VCaP (cell line): ENCODE measurements at regions not wholly inside any gene's neighbourhood (a gene's known extent, or its start where the extent isn't known, plus 50 kb on each side); places are given as distances from the start of the nearest gene placed in this dataset.

Experiments used
- H3K27ac ChIP-seq: fragments of 450-650 bp; 2 replicates; pipeline ENCODE4 v1.5.1; 2017
- TF ChIP-seq, protein P1 (sequence below): fragments of 450-650 bp; conservative IDR thresholded peaks from 2 replicates; pipeline ENCODE4 v1.5.1; 2017; ENCODE audit warnings: mild to moderate bottlenecking, moderate library complexity

DNA sequence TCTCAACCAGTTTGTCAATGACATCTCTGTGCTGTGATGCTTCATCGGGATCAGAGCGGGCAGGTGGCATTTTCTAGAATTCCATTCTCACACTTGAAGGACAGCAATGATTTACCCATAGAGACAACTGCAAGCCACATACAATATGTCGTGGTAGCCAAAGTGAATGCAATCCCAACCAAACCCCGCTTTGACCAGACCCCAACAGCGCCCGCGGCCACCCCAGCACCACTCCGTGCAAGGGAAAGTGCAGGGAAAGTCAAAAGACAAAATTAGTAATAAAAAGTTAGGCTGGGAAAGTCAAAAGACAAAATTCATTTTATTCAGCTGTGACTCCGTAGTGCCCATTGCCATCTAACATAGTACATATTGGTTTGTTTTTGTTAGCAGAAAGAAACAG lies 88.8 kb upstream of the EYA2 start:
- H3K27ac ChIP-seq, result no peak overlapping the region
- TF ChIP-seq, protein P1, sequence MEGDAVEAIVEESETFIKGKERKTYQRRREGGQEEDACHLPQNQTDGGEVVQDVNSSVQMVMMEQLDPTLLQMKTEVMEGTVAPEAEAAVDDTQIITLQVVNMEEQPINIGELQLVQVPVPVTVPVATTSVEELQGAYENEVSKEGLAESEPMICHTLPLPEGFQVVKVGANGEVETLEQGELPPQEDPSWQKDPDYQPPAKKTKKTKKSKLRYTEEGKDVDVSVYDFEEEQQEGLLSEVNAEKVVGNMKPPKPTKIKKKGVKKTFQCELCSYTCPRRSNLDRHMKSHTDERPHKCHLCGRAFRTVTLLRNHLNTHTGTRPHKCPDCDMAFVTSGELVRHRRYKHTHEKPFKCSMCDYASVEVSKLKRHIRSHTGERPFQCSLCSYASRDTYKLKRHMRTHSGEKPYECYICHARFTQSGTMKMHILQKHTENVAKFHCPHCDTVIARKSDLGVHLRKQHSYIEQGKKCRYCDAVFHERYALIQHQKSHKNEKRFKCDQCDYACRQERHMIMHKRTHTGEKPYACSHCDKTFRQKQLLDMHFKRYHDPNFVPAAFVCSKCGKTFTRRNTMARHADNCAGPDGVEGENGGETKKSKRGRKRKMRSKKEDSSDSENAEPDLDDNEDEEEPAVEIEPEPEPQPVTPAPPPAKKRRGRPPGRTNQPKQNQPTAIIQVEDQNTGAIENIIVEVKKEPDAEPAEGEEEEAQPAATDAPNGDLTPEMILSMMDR, result no peak

DNA sequence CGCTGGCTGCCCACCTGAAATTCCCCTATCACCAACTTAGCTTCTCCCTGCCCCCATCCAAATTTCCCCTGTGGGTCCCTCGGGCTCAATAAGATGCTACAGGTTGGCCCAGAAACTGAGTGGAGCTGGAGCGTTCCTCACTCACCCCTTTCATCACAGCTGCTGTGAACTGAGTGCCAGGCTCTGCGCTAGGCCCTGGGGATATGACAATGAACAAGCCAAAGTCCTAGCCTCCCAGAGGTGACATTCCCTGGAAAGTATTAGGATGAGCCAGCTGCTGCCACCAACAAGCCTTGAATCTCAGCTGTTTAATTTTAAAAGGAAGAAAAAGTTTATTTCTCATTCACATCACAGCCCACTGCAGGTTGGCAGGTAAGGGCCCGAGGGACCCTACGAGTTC lies 86.6 kb upstream of the EYA2 start:
- H3K27ac ChIP-seq, result peak overlapping the region; percentile 68
- TF ChIP-seq, protein P1, result no peak

DNA sequence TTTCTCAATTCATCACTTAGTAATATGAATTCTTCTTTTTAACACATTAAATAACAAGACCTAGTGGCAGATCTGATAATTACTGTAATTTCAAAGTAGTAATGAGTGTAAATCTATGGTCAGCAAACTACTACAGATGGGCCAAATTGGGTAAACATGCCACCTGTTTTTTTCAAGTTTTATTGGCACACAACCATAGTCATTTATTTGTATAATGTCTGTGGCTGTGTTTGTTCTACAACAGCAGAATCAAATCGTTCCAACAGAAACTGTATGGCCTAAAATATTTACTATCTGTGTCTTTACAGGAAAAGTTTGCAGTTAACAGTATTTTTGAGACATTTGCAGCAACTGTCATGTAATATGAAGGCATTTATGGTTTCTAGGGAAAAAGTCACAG lies 86.1 kb upstream of the EYA2 start:
- TF ChIP-seq, protein P1, result no peak
- H3K27ac ChIP-seq, result peak overlapping the region; percentile 68

DNA sequence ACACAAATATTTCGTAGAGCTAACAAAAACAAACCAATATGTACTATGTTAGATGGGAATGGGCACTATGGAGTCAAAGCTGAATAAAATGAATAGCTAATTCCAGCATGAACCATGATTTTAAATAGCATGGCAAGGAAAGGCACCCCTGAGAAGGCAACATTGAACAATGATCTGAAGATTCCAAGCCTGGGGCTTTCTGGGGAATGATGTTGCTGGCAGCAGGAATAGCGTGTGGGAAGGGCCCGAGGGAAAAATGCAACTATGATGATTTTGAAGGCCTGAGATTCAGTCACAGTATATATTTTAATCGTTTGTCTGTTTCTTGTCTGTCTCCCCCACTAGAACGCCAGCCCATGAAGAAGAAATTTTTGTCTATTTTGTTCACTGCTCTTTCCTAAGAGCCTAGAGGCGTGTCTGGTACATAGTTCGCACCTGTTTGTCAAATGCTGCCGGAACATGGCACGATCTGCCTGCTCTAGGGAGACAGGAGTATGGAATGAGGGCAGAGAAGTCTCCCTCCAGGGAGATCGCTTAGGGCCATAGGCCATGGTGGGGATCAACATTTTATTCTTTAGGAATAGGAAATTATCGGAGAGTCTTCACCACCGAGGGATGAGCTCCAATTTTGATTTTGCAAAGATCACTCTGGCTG lies 84.8 kb upstream of the EYA2 start:
- peak overlapping the region; percentile 68 for H3K27ac ChIP-seq
- TF ChIP-seq, protein P1, result no peak

DNA sequence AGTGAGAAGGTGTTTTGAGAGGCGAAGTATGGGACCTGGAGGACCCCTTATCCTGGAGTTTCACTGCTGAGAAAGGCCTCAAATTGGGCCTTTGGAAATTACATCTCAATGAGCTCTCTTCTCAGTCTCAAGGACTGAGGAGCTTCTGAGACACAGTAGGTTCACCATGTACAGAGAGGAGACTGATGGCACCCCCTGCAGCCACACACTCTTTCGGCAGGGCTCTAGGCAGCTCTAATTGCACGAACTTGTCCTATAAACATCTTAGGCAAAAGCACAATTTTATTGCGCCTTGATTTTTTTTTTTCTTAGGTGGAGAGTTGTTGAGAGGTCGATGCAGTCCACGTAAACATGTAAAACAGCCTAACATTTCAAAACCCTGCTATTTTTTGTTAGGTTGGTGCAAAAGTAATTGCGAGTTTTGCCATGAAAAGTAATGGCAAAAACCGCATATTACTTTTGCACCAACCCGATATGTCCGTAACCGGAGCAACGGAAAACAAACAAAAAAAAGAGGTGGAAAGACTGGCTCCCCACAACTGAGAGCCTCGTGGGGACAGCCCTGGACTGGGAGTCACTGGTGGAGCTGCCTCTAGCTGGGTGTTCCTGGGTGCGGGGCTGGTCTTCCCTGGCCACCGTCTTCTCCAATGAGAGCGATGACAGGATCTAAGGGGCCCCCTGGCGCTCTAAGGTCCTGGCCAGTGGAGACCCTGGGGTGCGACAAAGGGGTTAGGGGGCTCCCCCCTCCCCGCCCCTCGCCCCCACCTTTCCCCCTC lies 84.0 kb upstream of the EYA2 start:
- TF ChIP-seq, protein P1, result 0 out of 2 replicates have a peak, but pooled peaks have one; percentile 10
- no peak overlapping the region; the same call in 1 of the 2 replicates for H3K27ac ChIP-seq

DNA sequence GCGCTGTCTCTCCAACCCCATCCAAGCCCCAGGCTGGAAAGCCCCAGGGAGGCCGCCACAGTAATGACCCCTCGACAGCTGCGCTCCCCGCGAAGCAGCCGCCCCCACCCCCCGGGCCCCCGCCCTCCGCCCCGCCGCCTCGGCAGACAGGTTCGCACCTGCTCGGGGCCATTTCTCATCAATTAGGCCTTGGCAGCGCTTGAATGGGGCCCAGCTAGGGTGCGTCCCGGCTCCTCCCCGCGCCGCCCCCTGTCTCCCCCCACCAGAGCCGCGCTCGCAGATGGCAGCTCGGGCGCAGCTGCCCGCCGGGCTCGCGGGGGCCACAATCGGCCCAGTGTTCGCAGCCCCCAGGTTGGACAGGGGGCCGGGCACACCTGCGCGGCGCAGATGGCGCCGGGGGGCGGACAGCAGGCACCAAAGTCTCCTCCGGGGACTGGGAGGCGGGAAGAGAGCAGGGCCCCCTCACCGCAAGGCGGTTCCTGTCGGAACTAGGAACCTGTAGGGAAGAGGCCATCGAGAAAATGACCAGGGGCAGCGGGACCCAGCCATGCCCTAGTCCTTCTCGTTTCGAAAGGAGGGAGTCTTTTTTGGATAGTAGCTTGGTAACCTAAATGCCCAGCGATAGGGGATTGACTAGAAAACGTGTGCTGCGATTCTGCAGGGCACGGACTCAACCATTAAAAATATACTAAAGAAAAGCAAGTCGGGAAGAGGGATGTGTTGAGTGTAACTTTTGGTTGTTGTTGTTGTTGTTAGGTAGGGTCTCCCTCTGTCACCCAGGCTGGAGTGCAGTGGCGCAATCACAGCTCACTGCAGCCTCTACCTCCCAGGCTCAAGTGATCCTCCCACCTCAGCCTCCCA lies 83.2 kb upstream of the EYA2 start:
- TF ChIP-seq, protein P1, result no peak
- H3K27ac ChIP-seq, result no peak overlapping the region
